ENCODE measurements at regions not wholly inside any gene's neighbourhood (a gene's known extent, or its start where the extent isn't known, plus 50 kb on each side); places are given as distances from the start of the nearest gene placed in this dataset.

DNA sequence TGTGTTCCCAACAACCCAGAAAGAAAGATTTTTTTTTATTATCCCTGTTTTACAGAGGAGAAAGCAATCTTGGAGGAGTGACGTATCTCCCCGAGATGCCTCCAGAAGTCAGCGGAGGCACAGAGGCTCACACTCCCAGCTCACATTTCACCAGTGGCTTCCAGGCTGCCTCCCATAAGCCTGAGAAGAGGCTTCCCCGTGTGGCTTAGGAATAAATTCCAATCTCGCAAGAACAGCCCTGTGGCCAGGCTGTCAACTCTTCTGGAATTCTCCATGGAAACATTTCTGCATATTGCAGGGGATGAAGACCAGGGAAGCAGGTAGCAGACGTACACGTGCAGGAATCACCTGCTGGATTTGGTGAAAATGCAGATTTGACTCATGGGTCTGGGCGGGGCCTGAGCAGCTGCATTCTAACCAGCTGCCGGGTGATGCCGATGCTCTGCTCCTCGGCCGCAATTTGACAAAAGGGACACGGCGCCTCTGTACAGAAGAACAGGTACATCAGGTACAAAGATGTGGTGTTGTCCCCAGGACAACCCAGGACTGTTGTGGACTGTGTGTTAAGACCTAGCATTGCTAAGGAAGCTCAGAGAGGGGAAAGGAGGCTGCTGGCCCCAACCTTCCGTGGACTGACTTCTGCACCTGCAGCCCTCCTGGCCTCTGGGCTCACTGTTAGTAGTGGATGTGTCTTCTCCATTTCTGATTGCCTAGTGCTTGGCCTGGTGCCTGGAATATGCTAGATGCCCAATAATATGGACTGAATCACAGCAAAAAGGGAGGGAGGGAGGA lies 114.2 kb upstream of the ID2 start:
- Histone ChIP-seq H3K27me3 (ENCODE audit: low read length) (no peaks in the 10 kb centered on the region), H3K27ac (ENCODE audit: low read length) (no peak overlapping the region), H3K9me3 (ENCODE audit: low read length) (no peaks in the 10 kb centered on the region), H4K20me1 (ENCODE audit: insufficient read depth, low read depth, low read length) (no peaks in the 10 kb centered on the region), H3K4me3 (ENCODE audit: low read length) (no peak overlapping the region), H3K9ac (ENCODE audit: low read length) (no peak overlapping the region), H3K4me1 (ENCODE audit: low read length) (peaks cover 26% of the 10 kb centered on the region), H2AFZ (ENCODE audit: low read length) (no peak overlapping the region), H3K4me2 (ENCODE audit: low read depth, low read length, poor library complexity, severe bottlenecking) (no peak overlapping the region), H3K36me3 (ENCODE audit: insufficient read depth, low read length) (no peaks in the 10 kb centered on the region), H3K79me2 (ENCODE audit: low read length) (no peaks in the 10 kb centered on the region), H3K9me2 (replicated peaks; ENCODE audit: insufficient read depth, low read length) (no peaks in the 10 kb centered on the region)
- DNase-seq, result no peak

DNA sequence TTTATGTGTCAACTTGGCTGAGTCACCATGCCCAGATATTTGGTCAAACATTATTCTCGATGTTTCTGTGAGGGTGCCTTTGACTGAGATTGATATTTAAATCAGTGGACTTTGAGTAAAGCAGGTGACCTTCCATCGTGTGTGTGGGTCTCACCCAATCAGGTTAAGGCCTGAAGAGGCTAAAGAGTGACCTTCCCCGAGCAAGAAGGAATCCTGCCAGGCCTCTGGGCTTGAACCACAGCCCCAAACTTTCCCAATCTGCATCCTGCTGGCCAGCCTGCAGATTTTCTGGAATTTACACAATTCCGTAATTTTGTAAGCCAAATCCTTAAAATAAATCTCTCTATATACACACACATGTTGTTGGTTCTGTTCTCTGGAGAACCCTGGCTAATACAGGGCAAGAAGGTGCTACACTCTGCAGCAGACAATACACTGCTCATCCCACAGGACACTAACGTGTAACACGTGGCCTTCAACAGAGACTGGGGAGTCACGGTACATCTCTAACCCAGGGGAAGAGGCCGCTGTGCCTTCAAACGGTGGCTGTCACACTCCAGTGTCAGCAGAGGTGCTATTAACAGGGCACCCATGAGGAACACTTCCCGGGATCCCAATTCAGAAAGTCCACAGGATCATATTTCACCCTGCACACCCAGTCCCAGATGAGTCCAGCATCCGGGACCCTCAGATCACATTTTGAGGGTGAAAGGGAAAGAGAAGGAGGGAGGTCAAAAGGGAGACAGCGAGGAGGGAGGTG lies 113.1 kb upstream of the ID2 start:
- no peak overlapping the region for H2AFZ ChIP-seq (ENCODE audit: low read length)
- no peak overlapping the region for H3K4me3 ChIP-seq (ENCODE audit: low read length)
- no peak for DNase-seq
- H3K79me2 ChIP-seq (ENCODE audit: low read length), result no peaks in the 10 kb centered on the region
- H3K4me1 ChIP-seq (ENCODE audit: low read length), result peaks cover 37% of the 10 kb centered on the region
- no peaks in the 10 kb centered on the region for H3K9me3 ChIP-seq (ENCODE audit: low read length)
- no peaks in the 10 kb centered on the region for H3K27me3 ChIP-seq (ENCODE audit: low read length)
- H3K9me2 ChIP-seq (replicated peaks; ENCODE audit: insufficient read depth, low read length), result no peaks in the 10 kb centered on the region
- H3K27ac ChIP-seq (ENCODE audit: low read length), result no peak overlapping the region
- H4K20me1 ChIP-seq (ENCODE audit: insufficient read depth, low read depth, low read length), result no peaks in the 10 kb centered on the region
- no peak overlapping the region for H3K9ac ChIP-seq (ENCODE audit: low read length)
- no peak overlapping the region for H3K4me2 ChIP-seq (ENCODE audit: low read depth, low read length, poor library complexity, severe bottlenecking)
- no peaks in the 10 kb centered on the region for H3K36me3 ChIP-seq (ENCODE audit: insufficient read depth, low read length)

DNA sequence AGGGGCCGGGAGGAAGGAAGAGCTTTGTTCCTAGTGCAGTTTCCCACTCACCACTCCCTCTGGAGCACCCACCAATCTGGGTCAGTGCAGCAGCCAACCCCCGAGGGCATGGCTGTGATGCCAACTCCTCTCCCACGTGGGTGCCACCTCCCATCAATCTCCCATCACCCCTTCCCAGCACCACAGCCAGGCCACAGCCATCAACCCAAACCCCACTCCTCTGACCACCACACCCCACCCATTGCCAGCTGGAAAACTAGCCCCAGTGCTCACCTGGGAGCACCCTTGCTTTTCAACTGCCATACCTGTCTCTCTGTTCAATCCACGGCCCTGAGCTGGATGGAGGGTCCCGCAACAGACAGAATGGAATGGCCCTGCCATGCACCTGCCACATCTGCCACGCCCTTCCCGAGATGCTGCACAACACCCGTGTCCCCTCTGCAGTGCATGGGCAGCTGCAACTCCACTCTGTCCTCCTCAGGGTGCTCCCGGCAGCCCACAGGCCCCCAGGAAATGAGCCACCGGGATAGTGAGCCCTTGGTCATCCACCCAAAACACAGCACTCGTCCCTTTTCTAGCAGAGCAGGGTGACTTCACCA lies 112.4 kb upstream of the ID2 start:
- Histone ChIP-seq H3K9me3 (ENCODE audit: low read length) (no peaks in the 10 kb centered on the region), H3K4me1 (ENCODE audit: low read length) (peaks cover 40% of the 10 kb centered on the region), H3K27ac (ENCODE audit: low read length) (no peak overlapping the region), H4K20me1 (ENCODE audit: insufficient read depth, low read depth, low read length) (no peaks in the 10 kb centered on the region), H3K4me3 (ENCODE audit: low read length) (no peak overlapping the region), H3K9me2 (replicated peaks; ENCODE audit: insufficient read depth, low read length) (no peaks in the 10 kb centered on the region), H3K79me2 (ENCODE audit: low read length) (no peaks in the 10 kb centered on the region), H2AFZ (ENCODE audit: low read length) (no peak overlapping the region), H3K4me2 (ENCODE audit: low read depth, low read length, poor library complexity, severe bottlenecking) (no peak overlapping the region), H3K36me3 (ENCODE audit: insufficient read depth, low read length) (no peaks in the 10 kb centered on the region), H3K27me3 (ENCODE audit: low read length) (no peaks in the 10 kb centered on the region), H3K9ac (ENCODE audit: low read length) (no peak overlapping the region)
- DNase-seq, result no peak

DNA sequence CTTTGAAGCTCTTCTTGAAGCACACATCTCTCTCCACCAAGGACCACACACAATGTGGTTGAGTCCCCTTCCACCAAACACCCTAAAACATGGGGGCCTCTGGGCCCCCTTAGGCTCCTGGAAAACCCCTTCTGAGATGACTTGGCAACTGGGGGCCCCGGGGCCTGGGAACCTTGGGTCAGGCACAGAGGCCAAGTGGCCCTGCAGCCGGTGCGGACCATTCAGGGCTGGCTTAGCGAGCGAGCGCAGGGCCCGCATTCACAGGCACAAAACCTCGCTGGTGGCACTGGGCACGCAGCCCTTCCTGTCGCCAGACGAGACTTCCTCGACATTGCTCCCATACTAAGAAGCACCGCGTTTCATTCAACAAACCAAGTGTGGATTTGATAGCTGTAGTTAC lies 111.2 kb upstream of the ID2 start:
- no peak for DNase-seq
- H3K4me3 ChIP-seq (ENCODE audit: low read length), result no peak overlapping the region
- peaks cover 50% of the 10 kb centered on the region for H3K4me1 ChIP-seq (ENCODE audit: low read length)
- no peaks in the 10 kb centered on the region; the same call in 1 of the 2 replicates for H3K27me3 ChIP-seq (ENCODE audit: low read length)
- H3K9me3 ChIP-seq (ENCODE audit: low read length), result no peaks in the 10 kb centered on the region
- H3K4me2 ChIP-seq (ENCODE audit: low read depth, low read length, poor library complexity, severe bottlenecking), result peak overlapping the region; percentile 41
- no peak overlapping the region for H3K27ac ChIP-seq (ENCODE audit: low read length)
- no peaks in the 10 kb centered on the region for H4K20me1 ChIP-seq (ENCODE audit: insufficient read depth, low read depth, low read length)
- H3K79me2 ChIP-seq (ENCODE audit: low read length), result no peaks in the 10 kb centered on the region
- H3K36me3 ChIP-seq (ENCODE audit: insufficient read depth, low read length), result no peaks in the 10 kb centered on the region
- no peak overlapping the region for H3K9ac ChIP-seq (ENCODE audit: low read length)
- H2AFZ ChIP-seq (ENCODE audit: low read length), result no peak overlapping the region
- no peaks in the 10 kb centered on the region for H3K9me2 ChIP-seq (replicated peaks; ENCODE audit: insufficient read depth, low read length)

DNA sequence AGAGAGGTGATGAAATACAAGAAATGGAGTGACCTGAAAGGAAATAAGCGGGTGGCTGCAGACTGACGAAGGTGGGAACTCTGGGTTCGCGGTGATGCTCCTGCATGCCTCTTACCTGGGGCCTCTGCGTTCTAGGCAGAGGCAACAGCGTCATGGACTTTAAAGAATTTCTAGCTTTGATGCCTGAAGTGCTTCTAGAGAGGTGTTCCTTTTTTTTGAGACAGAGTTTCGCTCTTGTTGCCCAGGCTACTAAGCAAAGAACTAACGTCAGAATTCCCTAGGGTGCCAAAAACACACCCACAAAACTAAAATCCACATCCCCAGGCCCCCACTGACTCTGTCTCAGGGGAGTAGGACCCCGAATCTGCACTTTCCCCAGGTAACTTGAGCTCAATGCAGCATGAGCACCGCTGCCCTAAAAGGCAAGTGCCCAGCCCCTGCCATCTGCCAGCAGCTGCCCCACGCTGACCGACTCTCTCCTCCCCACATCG lies 110.5 kb upstream of the ID2 start:
- peak overlapping the region; percentile 41 for H3K4me2 ChIP-seq (ENCODE audit: low read depth, low read length, poor library complexity, severe bottlenecking)
- no peaks in the 10 kb centered on the region for H3K36me3 ChIP-seq (ENCODE audit: insufficient read depth, low read length)
- H3K27ac ChIP-seq (ENCODE audit: low read length), result no peak overlapping the region
- H2AFZ ChIP-seq (ENCODE audit: low read length), result no peak overlapping the region
- H3K9me2 ChIP-seq (replicated peaks; ENCODE audit: insufficient read depth, low read length), result no peaks in the 10 kb centered on the region
- peaks cover 55% of the 10 kb centered on the region for H3K4me1 ChIP-seq (ENCODE audit: low read length)
- no peaks in the 10 kb centered on the region for H3K9me3 ChIP-seq (ENCODE audit: low read length)
- peak; percentile 81 for DNase-seq
- H3K27me3 ChIP-seq (ENCODE audit: low read length), result no peaks in the 10 kb centered on the region; the same call in 1 of the 2 replicates
- H4K20me1 ChIP-seq (ENCODE audit: insufficient read depth, low read depth, low read length), result no peaks in the 10 kb centered on the region
- 0 out of 2 replicates have a peak overlapping the region, but pooled peaks have one; percentile 15 for H3K9ac ChIP-seq (ENCODE audit: low read length)
- no peaks in the 10 kb centered on the region for H3K79me2 ChIP-seq (ENCODE audit: low read length)
- H3K4me3 ChIP-seq (ENCODE audit: low read length), result no peak overlapping the region

DNA sequence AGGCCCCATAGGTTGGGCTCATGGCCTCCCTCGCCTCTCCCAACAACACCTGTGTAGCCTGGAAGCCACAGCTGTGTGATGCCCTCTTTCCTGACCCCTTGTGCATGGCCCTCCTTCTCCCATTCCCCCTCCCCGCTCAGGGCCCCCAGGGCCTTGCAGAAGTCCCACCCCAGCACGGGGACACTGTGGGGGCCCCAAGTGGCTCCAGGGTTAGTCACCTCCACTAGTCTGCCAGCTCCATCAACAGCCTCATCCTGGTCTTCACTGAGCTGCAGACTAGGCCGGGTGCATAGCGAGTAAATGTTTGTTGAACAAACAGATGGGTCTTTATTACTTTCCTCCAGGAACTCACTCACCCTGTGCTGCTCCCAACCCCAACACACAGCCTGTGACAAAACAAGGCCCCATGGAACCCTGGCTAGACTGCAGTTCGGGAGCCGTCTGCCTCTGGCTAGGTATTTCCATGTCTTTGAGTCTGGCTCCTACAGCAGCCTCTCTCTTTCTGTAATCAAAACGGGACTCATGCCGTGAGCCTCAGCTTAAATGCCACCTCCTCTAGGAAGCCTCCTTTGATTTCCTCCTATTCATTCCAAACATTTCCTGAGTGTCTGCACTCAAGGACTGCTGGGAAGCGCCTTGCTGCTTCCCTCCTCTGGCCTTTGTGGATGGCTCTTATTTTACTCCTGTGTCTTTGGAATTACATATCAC lies 109.9 kb upstream of the ID2 start:
- no peaks in the 10 kb centered on the region for H3K79me2 ChIP-seq (ENCODE audit: low read length)
- peaks cover 61% of the 10 kb centered on the region for H3K4me1 ChIP-seq (ENCODE audit: low read length)
- peak overlapping the region; percentile 41 for H3K4me2 ChIP-seq (ENCODE audit: low read depth, low read length, poor library complexity, severe bottlenecking)
- no peak overlapping the region for H3K27ac ChIP-seq (ENCODE audit: low read length)
- no peaks in the 10 kb centered on the region; the same call in 1 of the 2 replicates for H3K27me3 ChIP-seq (ENCODE audit: low read length)
- H3K4me3 ChIP-seq (ENCODE audit: low read length), result no peak overlapping the region
- H3K9me2 ChIP-seq (replicated peaks; ENCODE audit: insufficient read depth, low read length), result no peaks in the 10 kb centered on the region
- H3K36me3 ChIP-seq (ENCODE audit: insufficient read depth, low read length), result no peaks in the 10 kb centered on the region
- no peak for DNase-seq
- H4K20me1 ChIP-seq (ENCODE audit: insufficient read depth, low read depth, low read length), result no peaks in the 10 kb centered on the region
- no peaks in the 10 kb centered on the region for H3K9me3 ChIP-seq (ENCODE audit: low read length)
- H2AFZ ChIP-seq (ENCODE audit: low read length), result no peak overlapping the region
- H3K9ac ChIP-seq (ENCODE audit: low read length), result 0 out of 2 replicates have a peak overlapping the region, but pooled peaks have one; percentile 15

DNA sequence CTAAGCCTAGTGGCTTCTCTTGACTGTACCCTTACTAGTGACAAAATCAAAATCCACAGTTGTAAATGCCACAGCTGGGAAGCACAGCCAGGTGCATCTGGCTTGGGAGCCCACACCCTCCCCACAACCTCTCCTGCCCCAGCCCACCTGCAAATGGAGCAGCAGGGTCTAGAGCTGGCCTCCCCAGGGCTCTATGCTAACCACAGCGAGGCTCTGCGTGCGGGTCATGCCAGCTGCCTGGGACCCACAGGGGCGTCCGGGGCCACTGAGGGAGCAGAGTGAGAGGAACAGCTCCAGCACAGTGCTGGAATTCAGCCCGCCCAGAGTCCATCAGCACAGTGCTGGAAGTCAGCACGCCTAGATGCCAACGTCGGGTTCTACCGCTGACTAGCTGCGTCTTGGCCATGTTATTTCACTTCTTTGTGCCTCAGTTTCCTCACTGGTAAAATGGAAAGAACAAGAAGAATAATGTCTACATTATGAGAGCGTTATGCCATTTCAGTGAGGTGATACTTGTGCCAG lies 109.1 kb upstream of the ID2 start:
- Histone ChIP-seq H3K9me2 (replicated peaks; ENCODE audit: insufficient read depth, low read length) (no peaks in the 10 kb centered on the region), H3K27me3 (ENCODE audit: low read length) (no peaks in the 10 kb centered on the region; the same call in 1 of the 2 replicates), H3K9me3 (ENCODE audit: low read length) (no peaks in the 10 kb centered on the region), H3K36me3 (ENCODE audit: insufficient read depth, low read length) (no peaks in the 10 kb centered on the region), H3K4me3 (ENCODE audit: low read length) (no peak overlapping the region), H4K20me1 (ENCODE audit: insufficient read depth, low read depth, low read length) (no peaks in the 10 kb centered on the region), H3K79me2 (ENCODE audit: low read length) (no peaks in the 10 kb centered on the region), H3K4me1 (ENCODE audit: low read length) (peaks cover 69% of the 10 kb centered on the region), H3K4me2 (ENCODE audit: low read depth, low read length, poor library complexity, severe bottlenecking) (peak overlapping the region; percentile 34), H3K9ac (ENCODE audit: low read length) (no peak overlapping the region), H2AFZ (ENCODE audit: low read length) (no peak overlapping the region), H3K27ac (ENCODE audit: low read length) (no peak overlapping the region)
- no peak for DNase-seq

Data from Karpas-422 (cell line).